ENCODE measurements at regions not wholly inside any gene's neighbourhood (a gene's known extent, or its start where the extent isn't known, plus 50 kb on each side); places are given as distances from the start of the nearest gene placed in this dataset.

- no peak for TF ChIP-seq CTCF (IDR thresholded peaks at IDR 0.05 in 4 of 5, conservative IDR thresholded peaks at IDR 0.05 in 1 of 5)
- peak; percentile 30 to 42 for TF ChIP-seq POLR2A (IDR thresholded peaks at IDR 0.05)
These were observed 68.1 kb upstream of the FOXK1 start for GRCh38 chr7:4613846-4614548.

Measured in gastrocnemius medialis (tissue), 4 donors.